ENCODE measurements at regions not wholly inside any gene's neighbourhood (a gene's known extent, or its start where the extent isn't known, plus 50 kb on each side); places are given as distances from the start of the nearest gene placed in this dataset.

DNA sequence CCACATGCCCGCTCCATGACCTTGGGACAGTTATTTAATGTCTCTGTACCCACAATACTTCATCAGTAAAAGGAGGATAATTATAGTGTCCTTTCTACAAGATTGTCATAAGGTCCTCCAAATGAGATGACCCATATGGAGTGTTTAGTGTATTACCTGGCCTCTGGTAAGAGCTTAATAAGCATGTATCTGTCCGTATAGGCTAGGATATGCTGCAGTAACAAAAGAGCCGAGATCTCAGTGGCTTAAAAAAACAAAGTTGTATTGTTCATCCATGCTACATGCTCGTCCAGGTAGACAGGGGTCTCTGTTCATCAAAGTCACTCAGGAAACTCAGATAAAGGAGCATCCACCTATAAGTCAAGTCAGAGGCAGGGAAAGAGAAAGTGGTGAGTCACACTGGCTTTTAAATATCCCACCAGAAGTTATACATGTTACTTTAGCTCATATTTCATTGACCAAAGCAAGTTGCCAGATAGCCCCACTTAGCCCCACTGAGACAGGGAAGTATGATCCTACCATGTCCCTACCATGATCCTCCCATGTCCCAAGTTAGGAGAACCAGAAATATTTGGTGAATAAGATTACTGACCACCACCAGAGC lies 53.0 kb upstream of the KAZN start:
- no peak for DNase-seq

GRCh38 chr1:14546416-14546815 lies 52.1 kb upstream of the KAZN start:
- no peak for DNase-seq
